ENCODE measurements at regions not wholly inside any gene's neighbourhood (a gene's known extent, or its start where the extent isn't known, plus 50 kb on each side); places are given as distances from the start of the nearest gene placed in this dataset.

DNA sequence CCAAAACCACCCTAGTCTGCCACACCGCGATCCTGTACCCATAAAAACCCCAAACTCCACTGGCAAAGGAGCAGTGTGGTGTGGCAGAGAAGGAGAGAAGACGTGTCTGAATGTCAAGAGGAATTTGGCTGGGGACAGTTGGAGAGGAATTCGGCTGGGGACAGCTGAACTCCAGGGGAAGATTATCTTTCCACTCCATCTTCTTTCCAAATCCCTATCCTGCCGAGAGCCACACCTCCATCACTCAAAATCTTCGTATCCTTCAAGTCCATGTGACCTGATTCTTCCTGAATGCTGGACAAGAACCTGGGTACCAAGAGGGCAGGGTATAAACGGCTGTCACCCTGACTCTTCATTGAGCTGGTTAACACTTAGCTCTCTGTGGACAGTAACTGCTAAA lies 448.1 kb downstream of the ARHGEF28 start:
- H3K9ac ChIP-seq (ENCODE audit: low read depth, low read length), result no peak overlapping the region
- no peaks in the 10 kb centered on the region for H3K27me3 ChIP-seq (ENCODE audit: insufficient read depth, low read length)
- no peaks in the 10 kb centered on the region for H3K9me3 ChIP-seq (ENCODE audit: insufficient read depth, low read depth, low read length)
- no peaks in the 10 kb centered on the region for H3K36me3 ChIP-seq (ENCODE audit: insufficient read depth, low read depth, low read length)
- peaks cover 10% of the 10 kb centered on the region; the same call in 1 of the 2 replicates for H3K4me1 ChIP-seq (ENCODE audit: insufficient read depth, low read length)
- H3K27ac ChIP-seq (ENCODE audit: low read length), result no peak overlapping the region
- no peak overlapping the region for H3K4me3 ChIP-seq (ENCODE audit: low read length)

DNA sequence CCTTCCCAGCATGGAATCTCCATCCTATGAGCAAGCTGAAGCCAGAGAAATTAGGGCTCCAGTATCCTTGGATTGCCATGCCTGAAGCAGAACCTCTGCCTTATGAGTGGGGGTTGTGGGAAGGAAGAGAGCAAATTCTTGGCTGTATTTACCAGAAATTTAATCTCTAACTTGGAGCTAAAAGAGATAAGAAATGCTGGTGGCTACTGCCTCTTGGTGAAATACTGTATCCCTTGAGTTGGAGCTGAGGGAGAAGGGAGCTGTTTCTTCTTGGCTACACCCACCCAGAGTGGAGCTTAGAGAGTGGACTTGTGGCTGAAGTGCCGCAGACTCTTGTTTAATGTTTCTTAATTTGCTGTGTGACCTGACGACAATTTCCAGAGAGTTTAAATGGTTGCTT lies 447.3 kb downstream of the ARHGEF28 start:
- peaks cover 10% of the 10 kb centered on the region; the same call in 1 of the 2 replicates for H3K4me1 ChIP-seq (ENCODE audit: insufficient read depth, low read length)
- H3K4me3 ChIP-seq (ENCODE audit: low read length), result no peak overlapping the region
- H3K9ac ChIP-seq (ENCODE audit: low read depth, low read length), result no peak overlapping the region
- no peaks in the 10 kb centered on the region for H3K36me3 ChIP-seq (ENCODE audit: insufficient read depth, low read depth, low read length)
- no peaks in the 10 kb centered on the region for H3K9me3 ChIP-seq (ENCODE audit: insufficient read depth, low read depth, low read length)
- H3K27ac ChIP-seq (ENCODE audit: low read length), result no peak overlapping the region
- H3K27me3 ChIP-seq (ENCODE audit: insufficient read depth, low read length), result no peaks in the 10 kb centered on the region

DNA sequence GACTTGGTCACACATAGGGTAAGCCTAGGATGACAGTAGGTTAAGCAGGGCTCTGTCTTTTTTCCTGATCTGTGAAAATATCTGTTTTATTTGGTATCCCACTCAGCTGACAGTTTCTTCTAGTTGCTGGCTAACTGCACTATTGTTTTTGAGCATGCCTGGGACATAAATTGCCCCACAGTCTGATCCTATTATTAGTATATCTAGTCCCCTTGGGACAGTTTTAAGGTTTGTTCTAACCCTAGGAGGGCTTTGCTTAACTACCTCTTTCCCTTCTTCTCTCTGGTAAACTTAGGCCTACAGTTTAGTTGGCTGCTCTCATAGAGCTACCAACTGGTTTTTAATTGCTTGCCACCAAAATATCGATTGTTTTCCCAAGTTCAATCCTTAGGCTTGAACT lies 446.6 kb downstream of the ARHGEF28 start:
- Histone ChIP-seq H3K9ac (ENCODE audit: low read depth, low read length) (no peak overlapping the region), H3K9me3 (ENCODE audit: insufficient read depth, low read depth, low read length) (no peaks in the 10 kb centered on the region), H3K4me1 (ENCODE audit: insufficient read depth, low read length) (peaks cover 10% of the 10 kb centered on the region; the same call in 1 of the 2 replicates), H3K4me3 (ENCODE audit: low read length) (no peak overlapping the region), H3K36me3 (ENCODE audit: insufficient read depth, low read depth, low read length) (no peaks in the 10 kb centered on the region), H3K27ac (ENCODE audit: low read length) (no peak overlapping the region), H3K27me3 (ENCODE audit: insufficient read depth, low read length) (no peaks in the 10 kb centered on the region)

DNA sequence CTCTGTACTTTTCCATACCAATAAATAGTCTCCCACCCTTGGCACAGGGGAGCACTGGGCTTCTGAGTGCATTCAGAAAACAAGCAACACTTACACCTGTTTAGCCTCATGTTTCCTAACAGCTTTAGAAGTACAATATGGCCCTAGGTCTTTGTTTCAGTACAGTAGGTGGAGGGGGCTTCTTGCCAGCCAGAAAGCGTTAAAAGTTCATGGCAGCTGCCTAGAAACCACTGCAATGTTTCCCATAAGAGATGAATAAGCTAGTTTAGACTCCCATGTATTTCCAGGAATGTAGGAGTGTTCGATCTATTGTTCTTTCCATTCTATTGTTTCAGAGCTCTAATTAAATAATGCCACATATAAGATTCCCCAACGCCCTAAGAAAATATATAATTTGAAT lies 444.8 kb downstream of the ARHGEF28 start:
- Histone ChIP-seq H3K9ac (ENCODE audit: low read depth, low read length) (no peak overlapping the region), H3K27me3 (ENCODE audit: insufficient read depth, low read length) (no peaks in the 10 kb centered on the region), H3K4me3 (ENCODE audit: low read length) (no peak overlapping the region), H3K9me3 (ENCODE audit: insufficient read depth, low read depth, low read length) (no peaks in the 10 kb centered on the region), H3K36me3 (ENCODE audit: insufficient read depth, low read depth, low read length) (no peaks in the 10 kb centered on the region), H3K4me1 (ENCODE audit: insufficient read depth, low read length) (peaks cover 4% of the 10 kb centered on the region; the same call in 1 of the 2 replicates), H3K27ac (ENCODE audit: low read length) (no peak overlapping the region)

DNA sequence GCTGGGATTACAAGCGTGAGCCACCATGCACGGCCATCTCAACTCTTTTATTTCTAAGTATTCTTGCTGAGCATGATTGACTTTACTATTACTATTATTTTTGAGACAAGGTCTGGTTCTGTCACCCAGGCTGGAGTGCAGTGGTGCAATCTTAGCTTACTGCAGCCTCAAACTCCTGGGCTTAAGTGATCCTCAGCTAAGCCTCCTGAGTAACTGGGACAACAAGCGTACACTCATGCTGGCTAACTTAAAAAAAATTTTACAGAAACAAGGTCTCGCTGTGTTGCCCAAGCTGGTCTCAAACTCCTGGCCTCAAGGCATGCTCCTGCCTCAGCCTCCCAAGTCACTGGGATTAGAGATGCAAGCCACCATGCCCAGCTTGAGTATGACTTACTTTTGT lies 443.7 kb downstream of the ARHGEF28 start:
- H3K36me3 ChIP-seq (ENCODE audit: insufficient read depth, low read depth, low read length), result no peaks in the 10 kb centered on the region
- H3K4me1 ChIP-seq (ENCODE audit: insufficient read depth, low read length), result no peaks in the 10 kb centered on the region
- H3K27ac ChIP-seq (ENCODE audit: low read length), result no peak overlapping the region
- H3K9me3 ChIP-seq (ENCODE audit: insufficient read depth, low read depth, low read length), result no peaks in the 10 kb centered on the region
- no peak overlapping the region for H3K4me3 ChIP-seq (ENCODE audit: low read length)
- no peak overlapping the region for H3K9ac ChIP-seq (ENCODE audit: low read depth, low read length)
- H3K27me3 ChIP-seq (ENCODE audit: insufficient read depth, low read length), result no peaks in the 10 kb centered on the region

DNA sequence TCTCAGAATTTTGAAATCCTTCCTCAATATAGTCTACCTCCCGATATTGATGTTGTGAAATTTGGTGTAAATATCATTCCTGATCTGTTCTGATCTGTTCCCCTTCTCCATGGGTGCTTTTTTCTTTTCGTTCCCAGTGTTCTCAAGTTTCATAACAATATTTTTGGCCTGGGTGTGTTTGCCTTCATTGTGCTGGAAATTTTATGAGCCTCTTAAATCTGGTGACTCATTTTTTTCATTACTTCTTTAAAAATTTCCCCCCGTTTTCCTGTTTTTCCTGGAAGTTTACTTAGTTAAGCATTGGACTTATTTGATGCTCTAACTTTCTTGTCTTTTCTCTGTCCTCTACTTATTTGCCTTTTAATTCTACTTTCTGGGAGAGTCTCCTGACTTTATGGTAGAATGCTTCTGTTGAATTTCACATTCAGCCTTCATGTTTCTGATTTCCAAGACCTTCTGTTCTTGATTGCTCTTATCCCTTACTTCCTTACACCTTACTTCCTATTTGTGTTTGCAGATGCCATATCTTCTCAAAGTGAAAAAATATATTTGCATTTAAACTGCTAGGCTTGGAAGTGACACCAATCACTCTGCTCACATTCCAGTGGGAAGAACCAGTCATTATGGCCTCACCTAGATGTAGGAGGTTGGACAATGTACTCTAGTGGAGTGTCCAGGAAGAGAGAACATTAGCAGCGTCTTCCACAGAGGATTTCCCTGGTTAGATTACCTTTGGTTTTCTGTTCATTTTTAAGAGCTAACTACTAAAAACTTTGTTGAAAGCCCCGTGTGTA lies 441.9 kb downstream of the ARHGEF28 start:
- no peaks in the 10 kb centered on the region for H3K4me1 ChIP-seq (ENCODE audit: insufficient read depth, low read length)
- H3K4me3 ChIP-seq (ENCODE audit: low read length), result no peak overlapping the region
- H3K27me3 ChIP-seq (ENCODE audit: insufficient read depth, low read length), result no peaks in the 10 kb centered on the region
- no peak overlapping the region for H3K27ac ChIP-seq (ENCODE audit: low read length)
- H3K36me3 ChIP-seq (ENCODE audit: insufficient read depth, low read depth, low read length), result no peaks in the 10 kb centered on the region
- no peaks in the 10 kb centered on the region for H3K9me3 ChIP-seq (ENCODE audit: insufficient read depth, low read depth, low read length)
- no peak overlapping the region for H3K9ac ChIP-seq (ENCODE audit: low read depth, low read length)

DNA sequence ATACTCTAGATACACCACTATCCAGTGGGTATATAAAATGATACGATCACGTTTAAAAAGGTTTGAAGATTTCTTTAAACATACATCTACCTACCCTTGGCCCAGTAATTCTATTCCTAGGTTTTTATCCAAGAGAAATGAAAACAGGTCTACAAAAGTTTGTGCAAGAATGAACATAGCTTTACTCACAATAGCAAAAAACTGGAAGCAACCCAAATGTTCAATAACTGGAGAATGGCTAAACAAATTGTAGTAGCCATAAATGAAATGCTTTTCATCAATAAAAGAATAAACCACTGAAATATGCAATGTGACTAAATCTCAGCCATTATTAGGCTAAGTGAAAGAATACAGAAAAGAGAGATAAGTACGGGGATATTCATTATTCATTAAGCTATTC lies 438.9 kb downstream of the ARHGEF28 start:
- H3K4me1 ChIP-seq (ENCODE audit: insufficient read depth, low read length), result no peaks in the 10 kb centered on the region
- no peak overlapping the region for H3K4me3 ChIP-seq (ENCODE audit: low read length)
- no peak overlapping the region for H3K9ac ChIP-seq (ENCODE audit: low read depth, low read length)
- no peaks in the 10 kb centered on the region for H3K9me3 ChIP-seq (ENCODE audit: insufficient read depth, low read depth, low read length)
- no peaks in the 10 kb centered on the region for H3K36me3 ChIP-seq (ENCODE audit: insufficient read depth, low read depth, low read length)
- no peaks in the 10 kb centered on the region for H3K27me3 ChIP-seq (ENCODE audit: insufficient read depth, low read length)
- no peak overlapping the region for H3K27ac ChIP-seq (ENCODE audit: low read length)

DNA sequence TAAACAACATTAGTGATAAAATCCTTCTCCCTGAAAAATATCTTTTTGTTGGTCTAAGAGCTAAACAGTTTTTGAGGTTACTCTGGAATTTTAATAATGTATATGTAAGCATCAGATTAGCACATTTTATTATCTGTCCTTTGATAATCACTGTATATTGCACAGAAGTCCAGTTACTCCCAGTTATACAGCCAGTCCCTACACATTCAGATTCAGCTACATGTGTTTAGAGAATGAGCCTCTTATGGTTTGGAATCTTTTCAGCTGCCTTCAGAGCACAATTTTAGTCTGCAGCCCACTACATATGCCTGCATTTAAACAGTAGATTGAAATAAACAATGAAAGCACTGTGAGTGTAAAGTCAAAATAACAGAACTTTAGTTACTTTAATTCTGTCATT lies 438.2 kb downstream of the ARHGEF28 start:
- no peaks in the 10 kb centered on the region for H3K36me3 ChIP-seq (ENCODE audit: insufficient read depth, low read depth, low read length)
- no peaks in the 10 kb centered on the region for H3K9me3 ChIP-seq (ENCODE audit: insufficient read depth, low read depth, low read length)
- no peak overlapping the region for H3K9ac ChIP-seq (ENCODE audit: low read depth, low read length)
- no peaks in the 10 kb centered on the region for H3K27me3 ChIP-seq (ENCODE audit: insufficient read depth, low read length)
- no peak overlapping the region for H3K4me3 ChIP-seq (ENCODE audit: low read length)
- H3K27ac ChIP-seq (ENCODE audit: low read length), result no peak overlapping the region
- no peaks in the 10 kb centered on the region for H3K4me1 ChIP-seq (ENCODE audit: insufficient read depth, low read length)

DNA sequence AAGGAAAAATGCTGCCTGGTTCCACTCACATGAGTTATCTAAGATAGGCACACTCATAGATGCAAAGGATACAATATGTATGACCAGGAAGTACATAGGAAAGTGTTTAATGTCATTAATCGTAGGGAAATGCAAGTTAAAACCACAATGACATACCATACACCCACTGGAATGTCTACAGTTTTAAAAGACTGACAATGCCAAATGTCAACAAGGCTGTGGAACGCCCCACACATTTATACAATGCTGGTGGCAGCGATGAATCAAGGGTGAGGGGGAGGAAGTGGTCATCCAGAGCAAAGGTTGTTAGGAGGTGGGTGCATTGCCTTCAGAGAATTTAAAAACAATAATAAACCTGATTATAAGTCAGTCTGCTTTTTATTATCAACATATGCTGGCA lies 437.8 kb downstream of the ARHGEF28 start:
- no peak overlapping the region for H3K9ac ChIP-seq (ENCODE audit: low read depth, low read length)
- no peak overlapping the region for H3K27ac ChIP-seq (ENCODE audit: low read length)

DNA sequence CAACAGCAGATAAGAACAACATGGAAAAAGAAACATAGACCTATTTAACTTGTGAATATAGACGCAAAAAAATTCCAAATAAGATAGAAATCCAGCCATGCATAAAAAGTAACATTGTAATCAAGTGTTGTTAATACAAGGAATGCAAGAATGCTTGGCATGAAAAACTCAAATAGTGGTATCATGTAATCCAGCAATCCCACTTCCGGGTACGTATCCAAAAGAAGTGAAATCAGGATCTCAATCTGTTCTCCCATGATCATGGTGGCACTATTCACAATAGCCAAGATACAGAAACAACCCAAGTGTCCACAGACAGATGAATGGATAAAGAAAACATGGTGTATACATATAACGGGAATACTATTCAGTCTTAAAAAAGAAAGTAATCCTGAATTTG lies 437.4 kb downstream of the ARHGEF28 start:
- H3K27ac ChIP-seq (ENCODE audit: low read length), result no peak overlapping the region
- no peak overlapping the region for H3K4me3 ChIP-seq (ENCODE audit: low read length)
- H3K9me3 ChIP-seq (ENCODE audit: insufficient read depth, low read depth, low read length), result no peaks in the 10 kb centered on the region
- H3K27me3 ChIP-seq (ENCODE audit: insufficient read depth, low read length), result no peaks in the 10 kb centered on the region
- H3K4me1 ChIP-seq (ENCODE audit: insufficient read depth, low read length), result no peaks in the 10 kb centered on the region
- H3K9ac ChIP-seq (ENCODE audit: low read depth, low read length), result no peak overlapping the region
- H3K36me3 ChIP-seq (ENCODE audit: insufficient read depth, low read depth, low read length), result no peaks in the 10 kb centered on the region

More for the DNA sequence above, 437.8 kb downstream of the ARHGEF28 start:
- Histone ChIP-seq H3K27me3 (ENCODE audit: insufficient read depth, low read length) (no peaks in the 10 kb centered on the region), H3K4me3 (ENCODE audit: low read length) (no peak overlapping the region), H3K9me3 (ENCODE audit: insufficient read depth, low read depth, low read length) (no peaks in the 10 kb centered on the region), H3K4me1 (ENCODE audit: insufficient read depth, low read length) (no peaks in the 10 kb centered on the region), H3K36me3 (ENCODE audit: insufficient read depth, low read depth, low read length) (no peaks in the 10 kb centered on the region)

DNA sequence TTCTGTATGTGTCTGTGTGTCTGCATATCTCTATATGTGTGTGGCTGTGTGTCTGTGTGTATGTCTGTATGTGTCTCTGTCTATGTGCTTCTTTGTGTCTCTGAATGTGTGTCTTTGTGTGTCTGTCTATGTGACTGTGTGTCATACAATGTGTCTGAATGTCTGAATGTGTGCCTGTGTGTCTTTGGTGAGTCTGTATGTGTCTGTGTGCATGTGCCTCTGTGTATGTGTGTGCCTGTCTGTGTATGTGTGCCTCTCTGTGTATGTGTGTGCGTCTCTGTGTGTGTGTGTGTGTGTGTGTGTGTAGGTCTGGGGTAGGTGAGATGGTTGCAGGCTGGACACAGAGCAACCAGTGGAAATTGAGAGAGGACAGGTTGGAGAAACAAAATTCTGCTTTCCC lies 435.3 kb downstream of the ARHGEF28 start:
- Histone ChIP-seq H3K4me3 (ENCODE audit: low read length) (no peak overlapping the region), H3K4me1 (ENCODE audit: insufficient read depth, low read length) (no peaks in the 10 kb centered on the region), H3K36me3 (ENCODE audit: insufficient read depth, low read depth, low read length) (no peaks in the 10 kb centered on the region), H3K27me3 (ENCODE audit: insufficient read depth, low read length) (no peaks in the 10 kb centered on the region), H3K27ac (ENCODE audit: low read length) (no peak overlapping the region), H3K9me3 (ENCODE audit: insufficient read depth, low read depth, low read length) (no peaks in the 10 kb centered on the region), H3K9ac (ENCODE audit: low read depth, low read length) (no peak overlapping the region)

DNA sequence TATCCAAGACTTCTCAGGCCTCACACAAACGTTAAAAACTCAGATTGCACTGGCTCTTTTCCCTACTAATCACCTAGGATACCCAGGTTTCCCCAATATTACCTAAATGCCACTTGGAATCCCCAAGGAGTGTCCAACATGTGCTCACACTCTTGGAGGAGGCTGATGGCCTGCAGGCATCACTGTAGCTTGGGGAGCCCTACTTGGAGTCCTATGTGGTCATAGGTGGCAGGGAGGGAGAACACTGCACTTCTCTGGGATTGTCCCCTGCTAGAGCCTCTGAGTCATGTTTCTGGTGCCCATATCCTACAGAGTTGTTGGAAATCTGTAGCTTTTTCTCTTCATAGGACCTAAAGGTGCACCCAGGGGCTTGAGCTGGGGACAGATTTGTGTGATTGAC lies 433.7 kb downstream of the ARHGEF28 start:
- Histone ChIP-seq H3K4me1 (ENCODE audit: insufficient read depth, low read length) (no peaks in the 10 kb centered on the region), H3K4me3 (ENCODE audit: low read length) (no peak overlapping the region), H3K27me3 (ENCODE audit: insufficient read depth, low read length) (no peaks in the 10 kb centered on the region), H3K9ac (ENCODE audit: low read depth, low read length) (no peak overlapping the region), H3K36me3 (ENCODE audit: insufficient read depth, low read depth, low read length) (no peaks in the 10 kb centered on the region), H3K27ac (ENCODE audit: low read length) (no peak overlapping the region), H3K9me3 (ENCODE audit: insufficient read depth, low read depth, low read length) (no peaks in the 10 kb centered on the region)
